GM23338 (cell line): ENCODE measurements at regions not wholly inside any gene's neighbourhood (a gene's known extent, or its start where the extent isn't known, plus 50 kb on each side); places are given as distances from the start of the nearest gene placed in this dataset.

Experiments
- ATAC-seq: fragments of 200-7000 bp; cut with Tn5 transposase; 3 replicates; pipeline ENCODE4 v1.9.1; 2020
- DNase-seq: peaks from one replicate; pipeline ENCODE4 v3.0.0-alpha.2; 2015; ENCODE audit warnings: low spot score
- H2AFZ ChIP-seq: fragments of 200-600 bp; sonication (generic); 2 replicates; pipeline ENCODE4 v1.8.0; 2016; ENCODE audit warnings: antibody characterized with exemption, mild to moderate bottlenecking, moderate library complexity
- H3F3A ChIP-seq: fragments of 200-600 bp; sonication (generic); replicated peaks from 2 replicates; pipeline ENCODE4 v1.8.0; 2017; ENCODE audit warnings: antibody characterized with exemption, mixed run types, low read depth
- H3K27ac ChIP-seq: fragments of 200-600 bp; sonication (generic); 2 replicates; pipeline ENCODE4 v1.6.1; 2016; ENCODE audit warnings: low read depth
- H3K27me3 ChIP-seq: fragments of 200-600 bp; sonication (generic); 2 replicates; pipeline ENCODE4 v1.8.0; 2016; ENCODE audit warnings: mild to moderate bottlenecking, mixed run types, moderate library complexity; ENCODE audit not compliant: insufficient read depth
- H3K36me3 ChIP-seq: fragments of 200-600 bp; sonication (generic); 2 replicates; pipeline ENCODE4 v1.8.0; 2016; ENCODE audit warnings: mild to moderate bottlenecking; ENCODE audit not compliant: insufficient read depth
- H3K4me1 ChIP-seq: fragments of 200-600 bp; sonication (generic); 2 replicates; pipeline ENCODE4 v1.8.0; 2016; ENCODE audit warnings: mild to moderate bottlenecking, moderate library complexity; ENCODE audit not compliant: insufficient read depth
- H3K4me2 ChIP-seq: fragments of 200-600 bp; sonication (generic); 2 replicates; pipeline ENCODE4 v1.7.1; 2017; ENCODE audit warnings: mixed run types
- H3K4me3 ChIP-seq: fragments of 200-600 bp; sonication (generic); 2 replicates; pipeline ENCODE4 v1.6.1; 2016; ENCODE audit warnings: mixed run types
- H3K79me2 ChIP-seq: fragments of 200-600 bp; sonication (generic); replicated peaks from 2 replicates; pipeline ENCODE4 v1.8.0; 2017; ENCODE audit warnings: mild to moderate bottlenecking; ENCODE audit not compliant: insufficient read depth
- H3K9me2 ChIP-seq: fragments of 200-600 bp; sonication (generic); 2 replicates; pipeline ENCODE4 v1.8.0; 2017; ENCODE audit not compliant: insufficient read depth
- H4K20me1 ChIP-seq: fragments of 200-600 bp; sonication (generic); replicated peaks from 2 replicates; pipeline ENCODE4 v1.8.0; 2017; ENCODE audit warnings: mild to moderate bottlenecking; ENCODE audit not compliant: insufficient read depth
- H3K27ac Mint-ChIP-seq: 2 replicates; pipeline ENCODE4 v1.8.0; 2020; ENCODE audit warnings: inconsistent platforms, mild to moderate bottlenecking, moderate library complexity, mixed read lengths
- H3K27me3 Mint-ChIP-seq: 3 replicates; pipeline ENCODE4 v1.8.0; 2022; ENCODE audit warnings: low read depth, mild to moderate bottlenecking, moderate library complexity, mixed read lengths, inconsistent platforms; ENCODE audit not compliant: insufficient read depth, poor library complexity
- H3K36me3 Mint-ChIP-seq: 3 replicates; pipeline ENCODE4 v1.8.0; 2021; ENCODE audit warnings: low read depth, mild to moderate bottlenecking, inconsistent platforms, moderate library complexity, mixed read lengths
- H3K4me1 Mint-ChIP-seq: 3 replicates; pipeline ENCODE4 v1.8.0; 2020; ENCODE audit warnings: mild to moderate bottlenecking, inconsistent platforms, mixed read lengths
- H3K4me3 Mint-ChIP-seq: 3 replicates; pipeline ENCODE4 v1.8.0; 2021; ENCODE audit warnings: moderate library complexity, mild to moderate bottlenecking, inconsistent platforms, mixed read lengths
- H3K9me3 Mint-ChIP-seq: 3 replicates; pipeline ENCODE4 v1.8.0; 2020; ENCODE audit warnings: moderate library complexity, mild to moderate bottlenecking, inconsistent platforms, mixed read lengths
- CREB1 ChIP-seq: fragments of 250-450 bp; sonication (Bioruptor Pico); IDR thresholded peaks from 2 replicates; pipeline ENCODE4 v1.5.0; 2020; ENCODE audit warnings: low read depth, mild to moderate bottlenecking, moderate library complexity
- EZH2 ChIP-seq: fragments of 200-600 bp; sonication (generic); IDR thresholded peaks from one replicate; pipeline ENCODE4 v1.8.0; 2017; ENCODE audit warnings: antibody characterized with exemption, mild to moderate bottlenecking, low read depth; ENCODE audit not compliant: unreplicated experiment
- EZH2phosphoT487 ChIP-seq: fragments of 200-600 bp; sonication (generic); IDR thresholded peaks from one replicate; pipeline ENCODE4 v1.8.1; 2018; ENCODE audit warnings: antibody characterized with exemption; ENCODE audit not compliant: unreplicated experiment
- NANOG ChIP-seq: IDR thresholded peaks from 2 replicates; pipeline ENCODE4 v1.6.1; 2016; ENCODE audit warnings: antibody characterized with exemption, borderline replicate concordance
- POLR2AphosphoS5 ChIP-seq: IDR thresholded peaks from 2 replicates; pipeline ENCODE4 v1.6.1; 2016; ENCODE audit warnings: antibody characterized with exemption, low read depth
- STAT1 ChIP-seq: IDR thresholded peaks from one replicate; pipeline ENCODE4 v1.6.1; 2016; ENCODE audit warnings: antibody characterized with exemption; ENCODE audit not compliant: unreplicated experiment
- ZNF114 ChIP-seq: fragments of 250-450 bp; sonication (Bioruptor Pico); IDR thresholded peaks from 2 replicates; pipeline ENCODE4 v1.5.0; 2020; ENCODE audit warnings: mild to moderate bottlenecking, moderate library complexity
- ZNF331 ChIP-seq: fragments of 250-450 bp; sonication (Bioruptor Pico); IDR thresholded peaks from 2 replicates; pipeline ENCODE4 v1.5.0; 2020; ENCODE audit warnings: low read depth, mild to moderate bottlenecking, moderate library complexity
- TF ChIP-seq, protein P1 (sequence below): fragments of 250-450 bp; sonication (Bioruptor Pico); IDR thresholded peaks from 2 replicates; pipeline ENCODE4 v1.5.0; 2020; ENCODE audit warnings: mild to moderate bottlenecking, moderate library complexity
- TF ChIP-seq, protein P2 (sequence below), 2 experiments: fragments of 200-600 bp in 1 of 2; sonication (generic) in 1 of 2; conservative IDR thresholded peaks; 2 replicates each; pipeline versions ENCODE4 v1.5.1 to v1.6.1; 2016 to 2017; ENCODE audit warnings: antibody characterized with exemption in 2 of 2, low read depth in 2 of 2, mild to moderate bottlenecking in 2 of 2, moderate library complexity in 1 of 2
- TF ChIP-seq, protein P3 (sequence below): IDR thresholded peaks from 2 replicates; pipeline ENCODE4 v1.6.1; 2016; ENCODE audit warnings: antibody characterized with exemption
- TF ChIP-seq, protein P4 (sequence below): IDR thresholded peaks from one replicate; pipeline ENCODE4 v1.6.1; 2018; ENCODE audit warnings: antibody characterized with exemption; ENCODE audit not compliant: unreplicated experiment

DNA sequence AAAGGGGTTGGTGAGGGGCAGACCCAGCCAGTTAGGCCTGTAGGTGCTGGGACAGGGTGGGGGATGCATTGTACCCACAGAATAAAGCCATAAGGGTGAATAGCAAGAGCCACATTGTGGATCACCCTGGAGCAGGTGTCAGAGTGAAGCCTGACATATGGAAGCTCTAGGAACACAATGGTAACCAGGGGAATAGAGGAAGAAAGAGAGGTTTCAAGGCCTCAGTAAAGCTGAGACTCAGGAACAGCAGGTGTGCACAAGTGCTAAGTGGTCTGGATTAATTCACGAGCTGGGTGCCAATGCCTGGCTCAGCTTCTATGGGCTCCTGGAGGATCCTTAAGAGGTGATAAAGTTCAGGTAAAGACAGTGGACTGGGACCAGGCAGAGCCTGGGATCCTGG is 323.7 kb upstream of the CTNNB1 start:
- Histone ChIP-seq H3K4me3 (no peak overlapping the region), H3K27me3 (no peaks in the 10 kb centered on the region), H3K9me2 (no peaks in the 10 kb centered on the region; the same call in 1 of the 2 replicates), H3K27ac (no peak overlapping the region), H2AFZ (no peak overlapping the region), H4K20me1 (no peaks in the 10 kb centered on the region), H3K4me1 (peaks cover 10% of the 10 kb centered on the region; the same call in 1 of the 2 replicates), H3F3A (no peaks in the 10 kb centered on the region), H3K79me2 (no peaks in the 10 kb centered on the region), H3K36me3 (no peaks in the 10 kb centered on the region), H3K4me2 (no peak overlapping the region)
- Mint-ChIP-seq H3K4me1 (peaks cover 20% of the 10 kb centered on the region), H3K4me3 (no peak overlapping the region), H3K36me3 (no peaks in the 10 kb centered on the region), H3K27me3 (peaks cover 4% of the 10 kb centered on the region), H3K27ac (no peak overlapping the region), H3K9me3 (no peaks in the 10 kb centered on the region)
- DNase-seq (no peak), ATAC-seq (no peak)
- TF ChIP-seq NANOG (no peak), ZNF331 (no peak), STAT1 (no peak), CREB1 (CRISPR knock-in tag) (no peak), POLR2AphosphoS5 (no peak), EZH2phosphoT487 (no peak), ZNF114 (CRISPR knock-in tag) (no peak), EZH2 (no peak)
- TF ChIP-seq, protein P1, sequence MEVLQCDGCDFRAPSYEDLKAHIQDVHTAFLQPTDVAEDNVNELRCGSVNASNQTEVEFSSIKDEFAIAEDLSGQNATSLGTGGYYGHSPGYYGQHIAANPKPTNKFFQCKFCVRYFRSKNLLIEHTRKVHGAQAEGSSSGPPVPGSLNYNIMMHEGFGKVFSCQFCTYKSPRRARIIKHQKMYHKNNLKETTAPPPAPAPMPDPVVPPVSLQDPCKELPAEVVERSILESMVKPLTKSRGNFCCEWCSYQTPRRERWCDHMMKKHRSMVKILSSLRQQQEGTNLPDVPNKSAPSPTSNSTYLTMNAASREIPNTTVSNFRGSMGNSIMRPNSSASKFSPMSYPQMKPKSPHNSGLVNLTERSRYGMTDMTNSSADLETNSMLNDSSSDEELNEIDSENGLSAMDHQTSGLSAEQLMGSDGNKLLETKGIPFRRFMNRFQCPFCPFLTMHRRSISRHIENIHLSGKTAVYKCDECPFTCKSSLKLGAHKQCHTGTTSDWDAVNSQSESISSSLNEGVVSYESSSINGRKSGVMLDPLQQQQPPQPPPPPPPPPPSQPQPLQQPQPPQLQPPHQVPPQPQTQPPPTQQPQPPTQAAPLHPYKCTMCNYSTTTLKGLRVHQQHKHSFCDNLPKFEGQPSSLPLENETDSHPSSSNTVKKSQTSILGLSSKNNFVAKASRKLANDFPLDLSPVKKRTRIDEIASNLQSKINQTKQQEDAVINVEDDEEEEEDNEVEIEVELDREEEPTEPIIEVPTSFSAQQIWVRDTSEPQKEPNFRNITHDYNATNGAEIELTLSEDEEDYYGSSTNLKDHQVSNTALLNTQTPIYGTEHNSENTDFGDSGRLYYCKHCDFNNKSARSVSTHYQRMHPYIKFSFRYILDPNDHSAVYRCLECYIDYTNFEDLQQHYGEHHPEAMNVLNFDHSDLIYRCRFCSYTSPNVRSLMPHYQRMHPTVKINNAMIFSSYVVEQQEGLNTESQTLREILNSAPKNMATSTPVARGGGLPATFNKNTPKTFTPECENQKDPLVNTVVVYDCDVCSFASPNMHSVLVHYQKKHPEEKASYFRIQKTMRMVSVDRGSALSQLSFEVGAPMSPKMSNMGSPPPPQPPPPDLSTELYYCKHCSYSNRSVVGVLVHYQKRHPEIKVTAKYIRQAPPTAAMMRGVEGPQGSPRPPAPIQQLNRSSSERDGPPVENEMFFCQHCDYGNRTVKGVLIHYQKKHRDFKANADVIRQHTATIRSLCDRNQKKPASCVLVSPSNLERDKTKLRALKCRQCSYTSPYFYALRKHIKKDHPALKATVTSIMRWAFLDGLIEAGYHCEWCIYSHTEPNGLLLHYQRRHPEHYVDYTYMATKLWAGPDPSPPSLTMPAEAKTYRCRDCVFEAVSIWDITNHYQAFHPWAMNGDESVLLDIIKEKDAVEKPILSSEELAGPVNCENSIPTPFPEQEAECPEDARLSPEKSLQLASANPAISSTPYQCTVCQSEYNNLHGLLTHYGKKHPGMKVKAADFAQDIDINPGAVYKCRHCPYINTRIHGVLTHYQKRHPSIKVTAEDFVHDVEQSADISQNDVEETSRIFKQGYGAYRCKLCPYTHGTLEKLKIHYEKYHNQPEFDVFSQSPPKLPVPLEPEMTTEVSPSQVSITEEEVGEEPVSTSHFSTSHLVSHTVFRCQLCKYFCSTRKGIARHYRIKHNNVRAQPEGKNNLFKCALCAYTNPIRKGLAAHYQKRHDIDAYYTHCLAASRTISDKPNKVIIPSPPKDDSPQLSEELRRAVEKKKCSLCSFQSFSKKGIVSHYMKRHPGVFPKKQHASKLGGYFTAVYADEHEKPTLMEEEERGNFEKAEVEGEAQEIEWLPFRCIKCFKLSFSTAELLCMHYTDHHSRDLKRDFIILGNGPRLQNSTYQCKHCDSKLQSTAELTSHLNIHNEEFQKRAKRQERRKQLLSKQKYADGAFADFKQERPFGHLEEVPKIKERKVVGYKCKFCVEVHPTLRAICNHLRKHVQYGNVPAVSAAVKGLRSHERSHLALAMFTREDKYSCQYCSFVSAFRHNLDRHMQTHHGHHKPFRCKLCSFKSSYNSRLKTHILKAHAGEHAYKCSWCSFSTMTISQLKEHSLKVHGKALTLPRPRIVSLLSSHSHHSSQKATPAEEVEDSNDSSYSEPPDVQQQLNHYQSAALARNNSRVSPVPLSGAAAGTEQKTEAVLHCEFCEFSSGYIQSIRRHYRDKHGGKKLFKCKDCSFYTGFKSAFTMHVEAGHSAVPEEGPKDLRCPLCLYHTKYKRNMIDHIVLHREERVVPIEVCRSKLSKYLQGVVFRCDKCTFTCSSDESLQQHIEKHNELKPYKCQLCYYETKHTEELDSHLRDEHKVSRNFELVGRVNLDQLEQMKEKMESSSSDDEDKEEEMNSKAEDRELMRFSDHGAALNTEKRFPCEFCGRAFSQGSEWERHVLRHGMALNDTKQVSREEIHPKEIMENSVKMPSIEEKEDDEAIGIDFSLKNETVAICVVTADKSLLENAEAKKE (CRISPR knock-in tag): no peak
- TF ChIP-seq, protein P2, sequence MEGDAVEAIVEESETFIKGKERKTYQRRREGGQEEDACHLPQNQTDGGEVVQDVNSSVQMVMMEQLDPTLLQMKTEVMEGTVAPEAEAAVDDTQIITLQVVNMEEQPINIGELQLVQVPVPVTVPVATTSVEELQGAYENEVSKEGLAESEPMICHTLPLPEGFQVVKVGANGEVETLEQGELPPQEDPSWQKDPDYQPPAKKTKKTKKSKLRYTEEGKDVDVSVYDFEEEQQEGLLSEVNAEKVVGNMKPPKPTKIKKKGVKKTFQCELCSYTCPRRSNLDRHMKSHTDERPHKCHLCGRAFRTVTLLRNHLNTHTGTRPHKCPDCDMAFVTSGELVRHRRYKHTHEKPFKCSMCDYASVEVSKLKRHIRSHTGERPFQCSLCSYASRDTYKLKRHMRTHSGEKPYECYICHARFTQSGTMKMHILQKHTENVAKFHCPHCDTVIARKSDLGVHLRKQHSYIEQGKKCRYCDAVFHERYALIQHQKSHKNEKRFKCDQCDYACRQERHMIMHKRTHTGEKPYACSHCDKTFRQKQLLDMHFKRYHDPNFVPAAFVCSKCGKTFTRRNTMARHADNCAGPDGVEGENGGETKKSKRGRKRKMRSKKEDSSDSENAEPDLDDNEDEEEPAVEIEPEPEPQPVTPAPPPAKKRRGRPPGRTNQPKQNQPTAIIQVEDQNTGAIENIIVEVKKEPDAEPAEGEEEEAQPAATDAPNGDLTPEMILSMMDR (conservative IDR thresholded peaks at IDR 0.05; ENCODE audit: low read depth in 2 of 2): no peak
- TF ChIP-seq, protein P3, sequence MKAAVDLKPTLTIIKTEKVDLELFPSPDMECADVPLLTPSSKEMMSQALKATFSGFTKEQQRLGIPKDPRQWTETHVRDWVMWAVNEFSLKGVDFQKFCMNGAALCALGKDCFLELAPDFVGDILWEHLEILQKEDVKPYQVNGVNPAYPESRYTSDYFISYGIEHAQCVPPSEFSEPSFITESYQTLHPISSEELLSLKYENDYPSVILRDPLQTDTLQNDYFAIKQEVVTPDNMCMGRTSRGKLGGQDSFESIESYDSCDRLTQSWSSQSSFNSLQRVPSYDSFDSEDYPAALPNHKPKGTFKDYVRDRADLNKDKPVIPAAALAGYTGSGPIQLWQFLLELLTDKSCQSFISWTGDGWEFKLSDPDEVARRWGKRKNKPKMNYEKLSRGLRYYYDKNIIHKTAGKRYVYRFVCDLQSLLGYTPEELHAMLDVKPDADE: no peak
- TF ChIP-seq, protein P4, sequence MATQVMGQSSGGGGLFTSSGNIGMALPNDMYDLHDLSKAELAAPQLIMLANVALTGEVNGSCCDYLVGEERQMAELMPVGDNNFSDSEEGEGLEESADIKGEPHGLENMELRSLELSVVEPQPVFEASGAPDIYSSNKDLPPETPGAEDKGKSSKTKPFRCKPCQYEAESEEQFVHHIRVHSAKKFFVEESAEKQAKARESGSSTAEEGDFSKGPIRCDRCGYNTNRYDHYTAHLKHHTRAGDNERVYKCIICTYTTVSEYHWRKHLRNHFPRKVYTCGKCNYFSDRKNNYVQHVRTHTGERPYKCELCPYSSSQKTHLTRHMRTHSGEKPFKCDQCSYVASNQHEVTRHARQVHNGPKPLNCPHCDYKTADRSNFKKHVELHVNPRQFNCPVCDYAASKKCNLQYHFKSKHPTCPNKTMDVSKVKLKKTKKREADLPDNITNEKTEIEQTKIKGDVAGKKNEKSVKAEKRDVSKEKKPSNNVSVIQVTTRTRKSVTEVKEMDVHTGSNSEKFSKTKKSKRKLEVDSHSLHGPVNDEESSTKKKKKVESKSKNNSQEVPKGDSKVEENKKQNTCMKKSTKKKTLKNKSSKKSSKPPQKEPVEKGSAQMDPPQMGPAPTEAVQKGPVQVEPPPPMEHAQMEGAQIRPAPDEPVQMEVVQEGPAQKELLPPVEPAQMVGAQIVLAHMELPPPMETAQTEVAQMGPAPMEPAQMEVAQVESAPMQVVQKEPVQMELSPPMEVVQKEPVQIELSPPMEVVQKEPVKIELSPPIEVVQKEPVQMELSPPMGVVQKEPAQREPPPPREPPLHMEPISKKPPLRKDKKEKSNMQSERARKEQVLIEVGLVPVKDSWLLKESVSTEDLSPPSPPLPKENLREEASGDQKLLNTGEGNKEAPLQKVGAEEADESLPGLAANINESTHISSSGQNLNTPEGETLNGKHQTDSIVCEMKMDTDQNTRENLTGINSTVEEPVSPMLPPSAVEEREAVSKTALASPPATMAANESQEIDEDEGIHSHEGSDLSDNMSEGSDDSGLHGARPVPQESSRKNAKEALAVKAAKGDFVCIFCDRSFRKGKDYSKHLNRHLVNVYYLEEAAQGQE: no peak
